HEK293 (cell line): ENCODE measurements at regions not wholly inside any gene's neighbourhood (a gene's known extent, or its start where the extent isn't known, plus 50 kb on each side); places are given as distances from the start of the nearest gene placed in this dataset.

Source experiments
- KLF16 ChIP-seq: fragments of 450-650 bp; formaldehyde crosslinking; IDR thresholded peaks from 2 replicates; pipeline ENCODE4 v1.5.1; 2017; ENCODE audit warnings: missing biosample characterization, missing genetic modification characterization
- MYNN ChIP-seq: fragments of 450-650 bp; formaldehyde crosslinking; IDR thresholded peaks from 2 replicates; pipeline ENCODE4 v1.5.1; 2016; ENCODE audit warnings: missing biosample characterization, missing genetic modification characterization, borderline replicate concordance
- TSHZ1 ChIP-seq: fragments of 450-650 bp; formaldehyde crosslinking; IDR thresholded peaks from 2 replicates; pipeline ENCODE4 v1.5.1; 2016; ENCODE audit warnings: missing biosample characterization, missing genetic modification characterization, borderline replicate concordance
- ZNF19 ChIP-seq: fragments of 450-650 bp; formaldehyde crosslinking; IDR thresholded peaks from 2 replicates; pipeline ENCODE4; 2016; ENCODE audit warnings: missing biosample characterization, missing genetic modification characterization, low read depth
- ZNF24 ChIP-seq: fragments of 450-650 bp; formaldehyde crosslinking; IDR thresholded peaks from 2 replicates; pipeline ENCODE4 v1.5.1; 2016; ENCODE audit warnings: missing biosample characterization, missing genetic modification characterization
- ZNF302 ChIP-seq: fragments of 450-650 bp; formaldehyde crosslinking; IDR thresholded peaks from 2 replicates; pipeline ENCODE4 v1.5.1; 2016; ENCODE audit warnings: missing biosample characterization, missing genetic modification characterization, low read depth
- ZNF561 ChIP-seq: fragments of 450-650 bp; IDR thresholded peaks from 2 replicates; pipeline ENCODE4 v1.5.1; 2018; ENCODE audit warnings: missing biosample characterization, missing genetic modification characterization, borderline replicate concordance
- ZNF580 ChIP-seq: fragments of 450-650 bp; formaldehyde crosslinking; IDR thresholded peaks from 2 replicates; pipeline ENCODE4 v1.5.1; 2016; ENCODE audit warnings: missing biosample characterization, missing genetic modification characterization
- ZNF639 ChIP-seq: fragments of 450-650 bp; formaldehyde crosslinking; IDR thresholded peaks from 2 replicates; pipeline ENCODE4 v1.5.1; 2016; ENCODE audit warnings: missing biosample characterization, missing genetic modification characterization
- TF ChIP-seq, protein P1 (sequence below): fragments of 450-650 bp; formaldehyde crosslinking; IDR thresholded peaks from 2 replicates; pipeline ENCODE4 v1.5.1; 2016; ENCODE audit warnings: missing biosample characterization, missing genetic modification characterization
- TF ChIP-seq, protein P2 (sequence below): fragments of 450-650 bp; IDR thresholded peaks from 2 replicates; pipeline ENCODE4 v1.5.1; 2018; ENCODE audit warnings: missing biosample characterization, missing genetic modification characterization

DNA sequence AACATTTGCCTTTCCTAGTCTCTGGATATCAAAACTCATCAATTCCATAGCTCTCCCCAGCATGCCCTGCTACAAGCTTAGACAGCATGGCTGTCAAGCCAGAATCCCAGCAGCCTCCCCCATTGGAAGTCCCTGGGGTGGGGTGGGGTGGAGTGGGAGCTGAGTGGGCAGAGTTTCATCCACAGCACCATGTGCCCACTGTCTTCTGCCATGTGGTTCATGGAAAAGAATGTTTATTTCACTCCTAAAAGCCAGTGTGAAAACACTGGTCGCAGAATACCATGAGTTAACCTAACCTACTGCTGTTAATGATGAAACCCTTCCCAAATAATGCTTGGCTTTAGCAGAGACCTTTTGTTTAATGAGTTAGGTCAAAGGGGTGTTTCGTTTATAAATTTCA, 80.2 kb upstream of the KIRREL3 start:
- TF ChIP-seq, protein P1, sequence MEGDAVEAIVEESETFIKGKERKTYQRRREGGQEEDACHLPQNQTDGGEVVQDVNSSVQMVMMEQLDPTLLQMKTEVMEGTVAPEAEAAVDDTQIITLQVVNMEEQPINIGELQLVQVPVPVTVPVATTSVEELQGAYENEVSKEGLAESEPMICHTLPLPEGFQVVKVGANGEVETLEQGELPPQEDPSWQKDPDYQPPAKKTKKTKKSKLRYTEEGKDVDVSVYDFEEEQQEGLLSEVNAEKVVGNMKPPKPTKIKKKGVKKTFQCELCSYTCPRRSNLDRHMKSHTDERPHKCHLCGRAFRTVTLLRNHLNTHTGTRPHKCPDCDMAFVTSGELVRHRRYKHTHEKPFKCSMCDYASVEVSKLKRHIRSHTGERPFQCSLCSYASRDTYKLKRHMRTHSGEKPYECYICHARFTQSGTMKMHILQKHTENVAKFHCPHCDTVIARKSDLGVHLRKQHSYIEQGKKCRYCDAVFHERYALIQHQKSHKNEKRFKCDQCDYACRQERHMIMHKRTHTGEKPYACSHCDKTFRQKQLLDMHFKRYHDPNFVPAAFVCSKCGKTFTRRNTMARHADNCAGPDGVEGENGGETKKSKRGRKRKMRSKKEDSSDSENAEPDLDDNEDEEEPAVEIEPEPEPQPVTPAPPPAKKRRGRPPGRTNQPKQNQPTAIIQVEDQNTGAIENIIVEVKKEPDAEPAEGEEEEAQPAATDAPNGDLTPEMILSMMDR (tag by site-specific recombination) = no peak
- TF ChIP-seq MYNN (tag by site-specific recombination) = no peak
- TF ChIP-seq TSHZ1 (tag by site-specific recombination) = no peak
- no peak for TF ChIP-seq ZNF19 (tag by site-specific recombination)
- TF ChIP-seq ZNF580 (tag by site-specific recombination) = no peak
- TF ChIP-seq ZNF302 = no peak
- TF ChIP-seq, protein P2, sequence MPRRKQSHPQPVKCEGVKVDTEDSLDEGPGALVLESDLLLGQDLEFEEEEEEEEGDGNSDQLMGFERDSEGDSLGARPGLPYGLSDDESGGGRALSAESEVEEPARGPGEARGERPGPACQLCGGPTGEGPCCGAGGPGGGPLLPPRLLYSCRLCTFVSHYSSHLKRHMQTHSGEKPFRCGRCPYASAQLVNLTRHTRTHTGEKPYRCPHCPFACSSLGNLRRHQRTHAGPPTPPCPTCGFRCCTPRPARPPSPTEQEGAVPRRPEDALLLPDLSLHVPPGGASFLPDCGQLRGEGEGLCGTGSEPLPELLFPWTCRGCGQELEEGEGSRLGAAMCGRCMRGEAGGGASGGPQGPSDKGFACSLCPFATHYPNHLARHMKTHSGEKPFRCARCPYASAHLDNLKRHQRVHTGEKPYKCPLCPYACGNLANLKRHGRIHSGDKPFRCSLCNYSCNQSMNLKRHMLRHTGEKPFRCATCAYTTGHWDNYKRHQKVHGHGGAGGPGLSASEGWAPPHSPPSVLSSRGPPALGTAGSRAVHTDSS (tag by site-specific recombination) = no peak
- TF ChIP-seq ZNF24 (tag by site-specific recombination) = no peak
- no peak for TF ChIP-seq KLF16 (tag by site-specific recombination)
- TF ChIP-seq ZNF639 (tag by site-specific recombination) = no peak
- no peak for TF ChIP-seq ZNF561 (tag by site-specific recombination)
